ENCODE measurements at regions not wholly inside any gene's neighbourhood (a gene's known extent, or its start where the extent isn't known, plus 50 kb on each side); places are given as distances from the start of the nearest gene placed in this dataset.

DNA sequence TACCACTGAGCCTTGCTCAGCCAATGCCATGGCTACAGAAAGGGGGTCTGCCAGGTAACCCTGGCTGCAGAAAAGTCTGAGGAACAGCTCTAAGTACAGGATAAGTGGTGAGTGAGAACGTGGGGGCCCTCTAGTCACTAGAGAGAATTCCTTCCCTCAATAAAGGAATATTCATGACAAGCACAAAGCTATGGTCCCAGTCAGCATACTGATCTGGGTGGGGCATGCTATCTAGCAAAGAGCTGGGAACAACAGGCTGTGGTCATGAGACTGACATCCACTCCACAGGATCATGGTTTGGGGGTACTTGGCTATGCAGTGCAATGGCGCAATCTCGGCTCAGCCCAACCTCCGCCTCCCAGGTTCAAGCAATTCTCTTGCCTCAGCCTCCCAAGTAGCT is 140.4 kb downstream of the MTHFS start:
- Mint-ChIP-seq H3K4me3 (no peak overlapping the region), H3K27ac (no peak overlapping the region), H3K27me3 (ENCODE audit: low read depth, poor library complexity) (no peaks in the 10 kb centered on the region), H3K36me3 (ENCODE audit: low read depth) (no peaks in the 10 kb centered on the region), H3K4me1 (no peaks in the 10 kb centered on the region), H3K9me3 (peaks cover 14% of the 10 kb centered on the region)
- TF ChIP-seq, protein P1, sequence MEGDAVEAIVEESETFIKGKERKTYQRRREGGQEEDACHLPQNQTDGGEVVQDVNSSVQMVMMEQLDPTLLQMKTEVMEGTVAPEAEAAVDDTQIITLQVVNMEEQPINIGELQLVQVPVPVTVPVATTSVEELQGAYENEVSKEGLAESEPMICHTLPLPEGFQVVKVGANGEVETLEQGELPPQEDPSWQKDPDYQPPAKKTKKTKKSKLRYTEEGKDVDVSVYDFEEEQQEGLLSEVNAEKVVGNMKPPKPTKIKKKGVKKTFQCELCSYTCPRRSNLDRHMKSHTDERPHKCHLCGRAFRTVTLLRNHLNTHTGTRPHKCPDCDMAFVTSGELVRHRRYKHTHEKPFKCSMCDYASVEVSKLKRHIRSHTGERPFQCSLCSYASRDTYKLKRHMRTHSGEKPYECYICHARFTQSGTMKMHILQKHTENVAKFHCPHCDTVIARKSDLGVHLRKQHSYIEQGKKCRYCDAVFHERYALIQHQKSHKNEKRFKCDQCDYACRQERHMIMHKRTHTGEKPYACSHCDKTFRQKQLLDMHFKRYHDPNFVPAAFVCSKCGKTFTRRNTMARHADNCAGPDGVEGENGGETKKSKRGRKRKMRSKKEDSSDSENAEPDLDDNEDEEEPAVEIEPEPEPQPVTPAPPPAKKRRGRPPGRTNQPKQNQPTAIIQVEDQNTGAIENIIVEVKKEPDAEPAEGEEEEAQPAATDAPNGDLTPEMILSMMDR (IDR thresholded peaks at IDR 0.05) = no peak
- DNase-seq = no peak

DNA sequence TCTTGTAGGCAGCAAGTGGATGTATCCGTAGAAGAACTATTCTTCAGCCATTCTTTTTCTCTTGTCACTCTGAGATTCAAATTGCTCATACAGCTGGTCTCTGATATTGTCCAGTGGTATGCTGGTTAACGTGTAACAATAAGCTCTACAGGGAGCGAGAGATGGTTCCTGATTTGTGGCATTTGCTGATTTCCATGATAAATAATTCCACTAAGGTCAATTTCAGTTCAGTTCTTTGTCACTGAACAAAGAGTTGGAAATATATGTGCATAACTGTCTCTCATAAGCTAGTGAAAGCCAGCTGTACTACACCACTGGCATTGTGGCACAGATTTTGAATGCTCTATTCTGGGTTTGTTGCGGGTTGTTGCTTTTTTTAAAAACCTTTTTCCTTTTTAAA is 131.7 kb downstream of the MTHFS start:
- TF ChIP-seq, protein P1 (IDR thresholded peaks at IDR 0.05) = no peak

DNA sequence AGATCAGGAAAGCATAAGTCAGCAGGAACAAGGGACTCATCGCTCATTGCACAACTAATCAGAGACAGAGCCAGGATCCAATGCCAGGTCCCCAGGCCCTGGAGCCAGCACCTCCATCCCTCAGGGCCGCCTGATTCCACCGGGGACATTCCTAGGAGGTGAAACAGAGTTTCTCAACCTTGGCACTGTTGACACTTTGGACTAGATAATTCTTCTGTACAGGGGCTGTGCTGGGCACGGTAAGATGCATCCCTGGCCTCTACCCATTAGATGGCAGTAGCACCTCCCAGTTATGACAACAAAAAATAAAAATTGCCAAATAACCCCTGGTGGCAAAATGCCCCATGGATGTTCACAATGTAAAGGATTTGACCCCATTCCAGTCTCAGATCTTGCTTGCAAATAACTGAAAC is 127.7 kb downstream of the MTHFS start:
- H3K9me3 Mint-ChIP-seq = peaks cover 9% of the 10 kb centered on the region

More for the DNA sequence above, 131.7 kb downstream of the MTHFS start:
- Mint-ChIP-seq H3K27me3 (ENCODE audit: low read depth, poor library complexity) (peaks cover 8% of the 10 kb centered on the region), H3K4me3 (no peak overlapping the region), H3K9me3 (peaks cover 33% of the 10 kb centered on the region), H3K27ac (no peak overlapping the region), H3K36me3 (ENCODE audit: low read depth) (peaks cover 5% of the 10 kb centered on the region), H3K4me1 (no peaks in the 10 kb centered on the region)
- no peak for DNase-seq

DNA sequence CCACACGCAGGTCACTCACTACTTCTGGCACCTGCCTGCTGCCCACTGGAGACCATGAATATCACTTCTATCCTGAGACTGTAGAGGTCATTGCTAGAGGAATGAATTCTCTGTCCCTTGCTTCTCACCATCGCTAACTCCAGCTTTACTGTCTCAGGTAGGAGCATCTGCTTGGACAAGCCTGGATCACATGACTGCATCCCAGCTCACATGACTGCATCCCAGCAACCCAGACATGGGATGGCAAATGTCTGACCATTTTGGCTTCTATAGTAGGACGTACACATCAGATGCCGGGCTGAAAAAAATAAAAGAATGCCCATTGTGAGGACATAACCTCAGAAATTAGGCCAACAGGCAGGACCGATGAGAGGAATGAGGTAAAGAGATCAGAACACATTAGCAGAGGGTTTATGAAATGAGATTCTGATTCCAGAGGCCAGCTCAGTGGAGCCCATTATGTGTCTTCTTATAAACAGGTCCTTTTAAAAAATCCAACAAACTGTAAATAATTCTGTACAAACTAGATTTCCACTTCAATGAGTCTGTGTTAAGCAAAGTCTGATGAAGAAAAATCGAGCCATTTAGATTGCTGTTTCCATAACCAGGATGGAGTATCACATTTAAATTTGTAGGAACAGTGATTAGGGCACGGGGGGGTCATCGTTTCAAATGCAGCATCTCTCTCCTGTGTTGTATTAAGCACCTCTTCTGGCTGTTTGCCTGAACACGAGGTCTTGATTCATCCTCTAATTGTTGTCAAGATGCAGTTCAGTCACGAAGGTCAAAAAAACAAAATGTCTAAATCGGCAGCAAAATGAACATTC is 126.7 kb downstream of the MTHFS start:
- DNase-seq = no peak
- no peaks in the 10 kb centered on the region for H3K27me3 Mint-ChIP-seq (ENCODE audit: low read depth, poor library complexity)
- H3K36me3 Mint-ChIP-seq (ENCODE audit: low read depth) = no peaks in the 10 kb centered on the region
- no peaks in the 10 kb centered on the region for H3K4me1 Mint-ChIP-seq
- TF ChIP-seq, protein P1 (IDR thresholded peaks at IDR 0.05) = no peak
- no peak overlapping the region for H3K4me3 Mint-ChIP-seq
- H3K9me3 Mint-ChIP-seq = peaks cover 8% of the 10 kb centered on the region
- H3K27ac Mint-ChIP-seq = no peak overlapping the region

More for the DNA sequence above, 127.7 kb downstream of the MTHFS start:
- Mint-ChIP-seq H3K36me3 (ENCODE audit: low read depth) (no peaks in the 10 kb centered on the region), H3K4me1 (no peaks in the 10 kb centered on the region), H3K27me3 (ENCODE audit: low read depth, poor library complexity) (no peaks in the 10 kb centered on the region), H3K27ac (no peak overlapping the region), H3K4me3 (no peak overlapping the region)
- TF ChIP-seq, protein P1 (IDR thresholded peaks at IDR 0.05) = no peak
- no peak for DNase-seq

DNA sequence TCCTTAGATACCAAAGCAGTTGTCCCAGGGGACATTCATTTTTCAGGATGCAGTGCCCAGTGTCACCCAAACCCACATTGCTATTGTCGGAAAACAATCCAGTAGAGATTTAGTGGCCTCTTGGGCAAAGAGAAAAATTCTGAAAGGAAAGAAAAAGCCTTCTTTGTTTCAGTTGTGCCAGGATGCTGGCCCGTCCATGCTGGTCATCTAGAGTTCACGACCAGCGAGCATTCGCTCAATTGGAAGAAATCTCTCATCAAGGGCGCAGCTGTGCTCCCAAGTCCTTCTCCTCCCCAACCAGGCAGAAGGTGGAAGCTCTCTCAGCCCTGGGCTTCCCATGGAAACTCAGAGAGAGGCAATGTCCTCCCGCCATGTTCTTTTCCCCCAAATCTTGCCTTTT is 123.7 kb downstream of the MTHFS start:
- Mint-ChIP-seq H3K9me3 (no peaks in the 10 kb centered on the region), H3K27ac (no peak overlapping the region), H3K4me1 (no peaks in the 10 kb centered on the region), H3K36me3 (ENCODE audit: low read depth) (no peaks in the 10 kb centered on the region), H3K27me3 (ENCODE audit: low read depth, poor library complexity) (peaks cover 5% of the 10 kb centered on the region), H3K4me3 (no peak overlapping the region)
- TF ChIP-seq, protein P1 (IDR thresholded peaks at IDR 0.05) = no peak
- no peak for DNase-seq

DNA sequence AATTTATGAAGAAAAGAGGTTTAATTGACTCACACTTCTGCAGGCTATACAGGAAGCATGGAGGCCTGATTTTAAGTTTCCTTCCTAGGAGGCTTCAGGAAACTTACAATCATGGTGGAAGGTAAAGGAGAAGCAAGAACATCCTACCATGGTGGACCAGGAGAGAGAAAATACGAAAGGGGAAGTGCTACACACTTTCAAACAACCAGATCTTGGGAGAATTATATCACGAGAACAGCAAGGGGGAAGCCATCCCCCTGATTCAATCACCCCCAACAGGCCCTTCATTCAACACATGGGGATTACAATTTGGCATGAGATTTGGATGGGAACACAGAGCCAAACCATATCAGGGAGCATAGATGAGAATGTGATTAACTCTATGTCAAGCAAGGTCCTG is 121.0 kb downstream of the MTHFS start:
- peaks cover 5% of the 10 kb centered on the region for H3K27me3 Mint-ChIP-seq (ENCODE audit: low read depth, poor library complexity)
- H3K27ac Mint-ChIP-seq = no peak overlapping the region
- DNase-seq = no peak
- H3K9me3 Mint-ChIP-seq = no peaks in the 10 kb centered on the region
- TF ChIP-seq, protein P1 (IDR thresholded peaks at IDR 0.05) = no peak
- H3K4me3 Mint-ChIP-seq = no peak overlapping the region
- H3K4me1 Mint-ChIP-seq = no peaks in the 10 kb centered on the region
- no peaks in the 10 kb centered on the region for H3K36me3 Mint-ChIP-seq (ENCODE audit: low read depth)

Measured in nephron progenitor cell (in vitro differentiated cells).